HEK293 (cell line): ENCODE measurements at regions not wholly inside any gene's neighbourhood (a gene's known extent, or its start where the extent isn't known, plus 50 kb on each side); places are given as distances from the start of the nearest gene placed in this dataset.

ENCODE experiments used
- CTCF ChIA-PET: fragments of 350-600 bp; formaldehyde crosslinking; extraction: SDS; loops from one replicate; lab custom pipeline; 2021; ENCODE audit warnings: antibody characterized with exemption; lab: Yijun Ruan, JAX
- POLR2A ChIA-PET: fragments of 300-600 bp; formaldehyde crosslinking; extraction: SDS; loops from one replicate; lab custom pipeline; 2020; ENCODE audit warnings: antibody characterized with exemption, inconsistent platforms; lab: Yijun Ruan, JAX
- H3K27ac ChIP-seq: fragments of 200-500 bp; sonication (Bioruptor generic); 2 replicates; pipeline ENCODE4 v1.5.1; 2014; ENCODE audit warnings: low read depth, low read length, control low read depth, inconsistent platforms; ENCODE audit errors: extremely low read depth
- H3K36me3 ChIP-seq, 2 experiments: fragments of 200-500 bp in 1 of 2; sonication (Bioruptor generic) in 1 of 2; 1 replicate in 1 of 2; 2 replicates in 1 of 2; pipeline ENCODE4 v1.5.1; 2014 to 2017; ENCODE audit warnings: inconsistent platforms in 2 of 2, low read length in 2 of 2; ENCODE audit not compliant: control insufficient read depth in 2 of 2, insufficient read depth in 1 of 2
- H3K4me1 ChIP-seq: fragments of 200-500 bp; sonication (Bioruptor generic); 2 replicates; pipeline ENCODE4 v1.5.1; 2014; ENCODE audit warnings: mild to moderate bottlenecking, low read length, inconsistent platforms; ENCODE audit not compliant: control insufficient read depth, insufficient read depth
- H3K4me3 ChIP-seq: 2 replicates; pipeline ENCODE4 v1.5.1; 2011; ENCODE audit warnings: low read depth, mild to moderate bottlenecking, control low read depth, low read length, moderate library complexity
- H3K9me3 ChIP-seq: fragments of 200-500 bp; sonication (Bioruptor generic); 2 replicates; pipeline ENCODE4 v1.5.1; 2014; ENCODE audit warnings: low read depth, low read length, inconsistent platforms; ENCODE audit not compliant: control insufficient read depth, insufficient read depth
- AEBP2 ChIP-seq: fragments of 450-650 bp; formaldehyde crosslinking; IDR thresholded peaks from 2 replicates; pipeline ENCODE4 v1.5.1; 2016; ENCODE audit warnings: missing biosample characterization, missing genetic modification characterization, borderline replicate concordance
- HOXA7 ChIP-seq: sonication (generic); formaldehyde crosslinking; IDR thresholded peaks from 2 replicates; pipeline ENCODE4 v1.8.1; 2022; ENCODE audit warnings: missing genetic modification reagents, borderline replicate concordance
- IKZF3 ChIP-seq: fragments of 450-650 bp; IDR thresholded peaks from 2 replicates; pipeline ENCODE4 v1.5.0; 2018; ENCODE audit warnings: missing biosample characterization, mild to moderate bottlenecking, missing genetic modification characterization, moderate library complexity
- MZF1 ChIP-seq: fragments of 450-650 bp; formaldehyde crosslinking; IDR thresholded peaks from 2 replicates; pipeline ENCODE4 v1.5.1; 2017; ENCODE audit warnings: missing biosample characterization, missing genetic modification characterization, borderline replicate concordance
- ZBTB44 ChIP-seq: fragments of 450-650 bp; IDR thresholded peaks from 2 replicates; pipeline ENCODE4 v1.5.1; 2018; ENCODE audit warnings: missing biosample characterization, mild to moderate bottlenecking, missing genetic modification characterization
- ZEB2 ChIP-seq: fragments of 450-650 bp; formaldehyde crosslinking; IDR thresholded peaks from 2 replicates; pipeline ENCODE4 v1.5.1; 2016; ENCODE audit warnings: missing biosample characterization, missing genetic modification characterization
- ZFP41 ChIP-seq: fragments of 450-650 bp; formaldehyde crosslinking; IDR thresholded peaks from 2 replicates; pipeline ENCODE4 v1.5.1; 2016; ENCODE audit warnings: missing biosample characterization, missing genetic modification characterization, borderline replicate concordance
- ZIC2 ChIP-seq: fragments of 450-650 bp; formaldehyde crosslinking; IDR thresholded peaks from 2 replicates; pipeline ENCODE4 v1.5.1; 2016; ENCODE audit warnings: missing biosample characterization, missing genetic modification characterization
- ZNF174 ChIP-seq: fragments of 450-650 bp; formaldehyde crosslinking; IDR thresholded peaks from 2 replicates; pipeline ENCODE4 v1.5.0; 2017; ENCODE audit warnings: missing biosample characterization, mild to moderate bottlenecking, missing genetic modification characterization
- ZNF211 ChIP-seq: fragments of 450-650 bp; formaldehyde crosslinking; IDR thresholded peaks from 2 replicates; pipeline ENCODE4 v1.5.1; 2016; ENCODE audit warnings: low read depth, missing biosample characterization, missing genetic modification characterization
- ZNF311 ChIP-seq: fragments of 450-650 bp; formaldehyde crosslinking; IDR thresholded peaks from 2 replicates; pipeline ENCODE4 v1.5.1; 2017; ENCODE audit warnings: missing biosample characterization, missing genetic modification characterization, borderline replicate concordance
- ZNF354C ChIP-seq: fragments of 450-650 bp; formaldehyde crosslinking; IDR thresholded peaks from 2 replicates; pipeline ENCODE4 v1.5.1; 2016; ENCODE audit warnings: missing biosample characterization, missing genetic modification characterization, low read depth, borderline replicate concordance
- ZNF394 ChIP-seq: fragments of 450-650 bp; formaldehyde crosslinking; IDR thresholded peaks from 2 replicates; pipeline ENCODE4 v1.5.1; 2016; ENCODE audit warnings: missing biosample characterization, missing genetic modification characterization, mild to moderate bottlenecking, moderate library complexity, borderline replicate concordance
- ZNF416 ChIP-seq: fragments of 450-650 bp; formaldehyde crosslinking; IDR thresholded peaks from 2 replicates; pipeline ENCODE4 v1.5.1; 2016; ENCODE audit warnings: missing biosample characterization, missing genetic modification characterization
- ZNF510 ChIP-seq: fragments of 450-650 bp; formaldehyde crosslinking; IDR thresholded peaks from 2 replicates; pipeline ENCODE4 v1.5.1; 2018; ENCODE audit warnings: mild to moderate bottlenecking, missing genetic modification characterization, missing biosample characterization; ENCODE audit not compliant: insufficient replicate concordance
- ZNF549 ChIP-seq: fragments of 450-650 bp; IDR thresholded peaks from 2 replicates; pipeline ENCODE4 v1.5.1; 2018; ENCODE audit warnings: missing biosample characterization, missing genetic modification characterization, mild to moderate bottlenecking, inconsistent platforms, moderate library complexity
- ZNF555 ChIP-seq: fragments of 450-650 bp; formaldehyde crosslinking; conservative IDR thresholded peaks from 2 replicates; pipeline ENCODE4 v1.5.1; 2017; ENCODE audit warnings: missing biosample characterization, mild to moderate bottlenecking, missing genetic modification characterization, inconsistent platforms
- ZNF585B ChIP-seq: fragments of 450-650 bp; formaldehyde crosslinking; IDR thresholded peaks from 2 replicates; pipeline ENCODE4 v1.5.1; 2016; ENCODE audit warnings: missing biosample characterization, missing genetic modification characterization
- ZNF830 ChIP-seq: fragments of 450-650 bp; IDR thresholded peaks from 2 replicates; pipeline ENCODE4 v1.5.0; 2018; ENCODE audit warnings: missing biosample characterization, missing genetic modification characterization, low read depth, mild to moderate bottlenecking, moderate library complexity
- TF ChIP-seq, protein P1 (sequence below): fragments of 450-650 bp; IDR thresholded peaks from 2 replicates; pipeline ENCODE4 v1.5.1; 2018; ENCODE audit warnings: missing biosample characterization, missing genetic modification characterization
- TF ChIP-seq, protein P2 (sequence below): sonication (generic); formaldehyde crosslinking; IDR thresholded peaks from 2 replicates; pipeline ENCODE4 v1.8.1; 2022; ENCODE audit warnings: mild to moderate bottlenecking, moderate library complexity, missing genetic modification reagents
- TF ChIP-seq, protein P3 (sequence below): fragments of 450-650 bp; formaldehyde crosslinking; IDR thresholded peaks from 2 replicates; pipeline ENCODE4 v1.5.1; 2016; ENCODE audit warnings: missing biosample characterization, missing genetic modification characterization
- TF ChIP-seq, protein P4 (sequence below): fragments of 450-650 bp; formaldehyde crosslinking; IDR thresholded peaks from 2 replicates; pipeline ENCODE4 v1.5.1; 2016; ENCODE audit warnings: missing biosample characterization, missing genetic modification characterization, borderline replicate concordance

DNA sequence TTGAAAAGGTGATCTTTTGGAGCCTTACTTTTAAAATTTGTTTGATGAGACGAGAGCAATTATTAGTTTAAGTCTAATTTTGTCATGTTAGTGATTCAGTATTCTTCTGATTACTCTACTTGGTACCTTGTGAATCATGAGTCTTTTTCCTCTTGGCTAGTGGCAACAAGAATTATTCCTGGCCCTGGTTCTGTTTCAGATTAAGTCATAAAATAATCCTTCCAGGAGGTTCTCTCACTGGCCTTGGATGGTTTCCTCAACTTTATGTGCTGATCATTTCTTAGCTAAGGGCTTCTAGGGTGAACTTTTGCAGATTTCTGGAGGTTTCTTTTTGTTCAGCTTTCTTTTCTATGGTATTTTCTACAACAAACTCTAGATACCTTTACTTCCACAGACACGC is 741.8 kb upstream of the LUZP2 start:
- POLR2A ChIA-PET, result no interaction called here
- CTCF ChIA-PET, result no interaction called here
- H3K9me3 ChIP-seq, result no peaks in the 10 kb centered on the region
- no peak overlapping the region for H3K27ac ChIP-seq
- no peaks in the 10 kb centered on the region for H3K36me3 ChIP-seq
- TF ChIP-seq ZNF555 (tag by site-specific recombination), result no peak
- TF ChIP-seq ZIC2 (tag by site-specific recombination), result no peak
- TF ChIP-seq ZNF416 (tag by site-specific recombination), result no peak
- no peak for TF ChIP-seq ZNF354C
- TF ChIP-seq ZNF211 (tag by site-specific recombination), result no peak
- TF ChIP-seq, protein P1, sequence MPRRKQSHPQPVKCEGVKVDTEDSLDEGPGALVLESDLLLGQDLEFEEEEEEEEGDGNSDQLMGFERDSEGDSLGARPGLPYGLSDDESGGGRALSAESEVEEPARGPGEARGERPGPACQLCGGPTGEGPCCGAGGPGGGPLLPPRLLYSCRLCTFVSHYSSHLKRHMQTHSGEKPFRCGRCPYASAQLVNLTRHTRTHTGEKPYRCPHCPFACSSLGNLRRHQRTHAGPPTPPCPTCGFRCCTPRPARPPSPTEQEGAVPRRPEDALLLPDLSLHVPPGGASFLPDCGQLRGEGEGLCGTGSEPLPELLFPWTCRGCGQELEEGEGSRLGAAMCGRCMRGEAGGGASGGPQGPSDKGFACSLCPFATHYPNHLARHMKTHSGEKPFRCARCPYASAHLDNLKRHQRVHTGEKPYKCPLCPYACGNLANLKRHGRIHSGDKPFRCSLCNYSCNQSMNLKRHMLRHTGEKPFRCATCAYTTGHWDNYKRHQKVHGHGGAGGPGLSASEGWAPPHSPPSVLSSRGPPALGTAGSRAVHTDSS, result no peak
- TF ChIP-seq HOXA7, result no peak
- TF ChIP-seq ZNF549 (tag by site-specific recombination), result no peak
- TF ChIP-seq ZNF394 (tag by site-specific recombination), result no peak
- no peak for TF ChIP-seq MZF1 (tag by site-specific recombination)
- TF ChIP-seq AEBP2 (tag by site-specific recombination), result no peak
- no peak for TF ChIP-seq ZNF311 (tag by site-specific recombination)
- TF ChIP-seq, protein P2, sequence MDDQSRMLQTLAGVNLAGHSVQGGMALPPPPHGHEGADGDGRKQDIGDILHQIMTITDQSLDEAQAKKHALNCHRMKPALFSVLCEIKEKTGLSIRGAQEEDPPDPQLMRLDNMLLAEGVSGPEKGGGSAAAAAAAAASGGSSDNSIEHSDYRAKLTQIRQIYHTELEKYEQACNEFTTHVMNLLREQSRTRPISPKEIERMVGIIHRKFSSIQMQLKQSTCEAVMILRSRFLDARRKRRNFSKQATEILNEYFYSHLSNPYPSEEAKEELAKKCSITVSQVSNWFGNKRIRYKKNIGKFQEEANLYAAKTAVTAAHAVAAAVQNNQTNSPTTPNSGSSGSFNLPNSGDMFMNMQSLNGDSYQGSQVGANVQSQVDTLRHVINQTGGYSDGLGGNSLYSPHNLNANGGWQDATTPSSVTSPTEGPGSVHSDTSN (CRISPR knock-in tag), result no peak
- no peak for TF ChIP-seq ZNF585B (tag by site-specific recombination)
- TF ChIP-seq ZEB2, result no peak
- no peak for TF ChIP-seq IKZF3 (tag by site-specific recombination)
- TF ChIP-seq ZNF510 (tag by site-specific recombination), result no peak
- TF ChIP-seq ZNF174 (tag by site-specific recombination), result no peak
- TF ChIP-seq, protein P3, sequence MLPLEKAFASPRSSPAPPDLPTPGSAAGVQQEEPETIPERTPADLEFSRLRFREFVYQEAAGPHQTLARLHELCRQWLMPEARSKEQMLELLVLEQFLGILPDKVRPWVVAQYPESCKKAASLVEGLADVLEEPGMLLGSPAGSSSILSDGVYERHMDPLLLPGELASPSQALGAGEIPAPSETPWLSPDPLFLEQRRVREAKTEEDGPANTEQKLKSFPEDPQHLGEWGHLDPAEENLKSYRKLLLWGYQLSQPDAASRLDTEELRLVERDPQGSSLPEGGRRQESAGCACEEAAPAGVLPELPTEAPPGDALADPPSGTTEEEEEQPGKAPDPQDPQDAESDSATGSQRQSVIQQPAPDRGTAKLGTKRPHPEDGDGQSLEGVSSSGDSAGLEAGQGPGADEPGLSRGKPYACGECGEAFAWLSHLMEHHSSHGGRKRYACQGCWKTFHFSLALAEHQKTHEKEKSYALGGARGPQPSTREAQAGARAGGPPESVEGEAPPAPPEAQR (tag by site-specific recombination), result no peak
- no peaks in the 10 kb centered on the region for H3K4me1 ChIP-seq
- no peak overlapping the region for H3K4me3 ChIP-seq

DNA sequence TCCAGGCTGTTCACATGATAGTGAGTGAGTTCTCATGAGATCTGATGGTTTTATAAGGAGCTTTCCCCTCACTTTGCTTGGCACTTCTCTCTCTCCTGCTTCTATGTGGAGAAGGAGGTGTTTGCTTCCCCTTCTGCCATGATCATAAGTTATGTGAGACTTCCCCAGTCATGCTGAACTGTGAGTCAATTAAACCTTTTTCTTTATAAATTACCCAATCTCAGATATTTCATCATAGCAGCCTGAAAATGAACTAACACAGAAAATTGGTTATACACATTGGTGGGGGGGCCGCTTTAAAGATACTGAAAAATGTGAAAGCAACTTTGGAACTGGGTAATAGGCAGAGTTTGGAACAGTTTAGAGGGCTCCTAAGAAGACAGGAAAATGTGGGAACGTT is 741.1 kb upstream of the LUZP2 start:
- H3K4me3 ChIP-seq, result no peak overlapping the region
- no peaks in the 10 kb centered on the region for H3K36me3 ChIP-seq
- ChIA-PET CTCF (no interaction called here), POLR2A (no interaction called here)
- no peak overlapping the region for H3K27ac ChIP-seq
- no peaks in the 10 kb centered on the region for H3K4me1 ChIP-seq
- H3K9me3 ChIP-seq, result no peaks in the 10 kb centered on the region
- TF ChIP-seq ZFP41 (tag by site-specific recombination) (no peak), ZBTB44 (tag by site-specific recombination) (no peak), ZNF311 (tag by site-specific recombination) (no peak), ZNF830 (tag by site-specific recombination) (no peak)
- TF ChIP-seq, protein P4, sequence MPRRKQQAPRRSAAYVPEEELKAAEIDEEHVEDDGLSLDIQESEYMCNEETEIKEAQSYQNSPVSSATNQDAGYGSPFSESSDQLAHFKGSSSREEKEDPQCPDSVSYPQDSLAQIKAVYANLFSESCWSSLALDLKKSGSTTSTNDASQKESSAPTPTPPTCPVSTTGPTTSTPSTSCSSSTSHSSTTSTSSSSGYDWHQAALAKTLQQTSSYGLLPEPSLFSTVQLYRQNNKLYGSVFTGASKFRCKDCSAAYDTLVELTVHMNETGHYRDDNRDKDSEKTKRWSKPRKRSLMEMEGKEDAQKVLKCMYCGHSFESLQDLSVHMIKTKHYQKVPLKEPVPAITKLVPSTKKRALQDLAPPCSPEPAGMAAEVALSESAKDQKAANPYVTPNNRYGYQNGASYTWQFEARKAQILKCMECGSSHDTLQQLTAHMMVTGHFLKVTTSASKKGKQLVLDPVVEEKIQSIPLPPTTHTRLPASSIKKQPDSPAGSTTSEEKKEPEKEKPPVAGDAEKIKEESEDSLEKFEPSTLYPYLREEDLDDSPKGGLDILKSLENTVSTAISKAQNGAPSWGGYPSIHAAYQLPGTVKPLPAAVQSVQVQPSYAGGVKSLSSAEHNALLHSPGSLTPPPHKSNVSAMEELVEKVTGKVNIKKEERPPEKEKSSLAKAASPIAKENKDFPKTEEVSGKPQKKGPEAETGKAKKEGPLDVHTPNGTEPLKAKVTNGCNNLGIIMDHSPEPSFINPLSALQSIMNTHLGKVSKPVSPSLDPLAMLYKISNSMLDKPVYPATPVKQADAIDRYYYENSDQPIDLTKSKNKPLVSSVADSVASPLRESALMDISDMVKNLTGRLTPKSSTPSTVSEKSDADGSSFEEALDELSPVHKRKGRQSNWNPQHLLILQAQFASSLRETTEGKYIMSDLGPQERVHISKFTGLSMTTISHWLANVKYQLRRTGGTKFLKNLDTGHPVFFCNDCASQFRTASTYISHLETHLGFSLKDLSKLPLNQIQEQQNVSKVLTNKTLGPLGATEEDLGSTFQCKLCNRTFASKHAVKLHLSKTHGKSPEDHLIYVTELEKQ (tag by site-specific recombination), result no peak
